ENCODE measurements at regions not wholly inside any gene's neighbourhood (a gene's known extent, or its start where the extent isn't known, plus 50 kb on each side); places are given as distances from the start of the nearest gene placed in this dataset.
"Not testable (repeated sequence)": the region's sequence is repeated elsewhere in the genome, so short reads cannot be mapped to it uniquely, and the experiment has no call there.

- not testable (repeated sequence) for DNase-seq
Measured at GRCh38 chr14:37712476-37712860, 117.0 kb downstream of the TTC6 start.

DNA sequence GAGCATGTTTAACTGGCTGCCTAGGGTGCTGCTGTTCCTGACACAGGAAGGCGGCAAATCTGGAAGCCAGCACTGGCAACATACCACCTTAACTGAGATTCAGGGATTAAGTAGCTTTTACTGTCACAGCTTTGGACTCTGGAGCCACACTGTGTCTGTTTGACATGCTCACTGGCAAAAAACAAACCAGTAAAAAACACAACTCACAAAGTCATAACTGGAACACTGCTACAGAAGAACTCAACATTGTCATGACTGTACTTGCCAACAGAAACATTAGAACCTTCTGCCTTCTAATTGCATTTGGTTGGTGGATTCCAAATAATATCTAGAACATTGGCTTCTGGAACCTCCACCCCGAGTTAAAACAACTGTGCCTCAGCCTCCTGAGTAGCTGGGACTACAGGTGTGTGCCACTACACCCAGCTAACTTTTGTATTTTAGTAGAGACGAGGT, 117.6 kb downstream of the TTC6 start:
- no peak for DNase-seq

DNA sequence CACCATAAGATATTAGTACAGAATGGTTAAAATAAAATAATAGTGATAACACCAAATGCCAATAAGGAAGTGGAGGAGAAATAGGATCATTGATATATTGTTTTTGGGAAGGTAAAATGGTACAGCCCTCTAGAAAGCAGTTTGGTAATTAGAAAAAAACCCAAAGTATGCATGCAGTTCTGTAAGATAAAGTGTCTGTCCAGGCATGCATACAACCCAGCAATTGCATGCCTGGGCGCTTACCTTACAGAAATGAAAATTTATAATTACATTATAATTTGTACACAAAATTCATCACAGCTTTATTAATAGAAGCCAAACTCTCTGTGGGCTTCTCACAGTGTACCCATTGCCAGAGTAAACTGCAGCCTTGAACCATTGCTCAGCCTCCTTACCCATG, 124.7 kb downstream of the TTC6 start:
- DNase-seq = no peak

GRCh38 chr14:37721976-37722659, 126.7 kb downstream of the TTC6 start:
- DNase-seq = no peak

- no peak for DNase-seq
Measured at GRCh38 chr14:37723515-37723914, 128.1 kb downstream of the TTC6 start.

DNA sequence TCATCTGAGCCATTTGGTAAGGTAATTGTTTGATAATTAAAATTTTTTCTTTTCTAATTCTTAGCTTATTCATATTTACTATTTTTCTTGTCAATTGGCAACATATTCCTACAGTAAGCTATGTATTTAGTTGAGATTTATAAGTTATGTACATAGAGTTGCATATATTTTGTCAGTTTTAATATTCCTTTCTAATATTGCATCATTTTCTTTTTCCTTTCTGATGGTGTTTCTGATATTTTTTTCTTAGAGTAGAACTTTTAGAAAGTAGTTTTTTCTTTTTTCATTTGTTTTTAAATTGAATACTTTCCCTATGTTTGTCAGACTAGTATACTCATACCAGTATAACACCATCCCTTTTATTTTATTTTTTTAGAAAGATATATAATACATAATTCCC, 131.3 kb downstream of the TTC6 start:
- DNase-seq = no peak

- no peak for DNase-seq
Measured at GRCh38 chr14:37729218-37729617, 133.8 kb downstream of the TTC6 start.

DNA sequence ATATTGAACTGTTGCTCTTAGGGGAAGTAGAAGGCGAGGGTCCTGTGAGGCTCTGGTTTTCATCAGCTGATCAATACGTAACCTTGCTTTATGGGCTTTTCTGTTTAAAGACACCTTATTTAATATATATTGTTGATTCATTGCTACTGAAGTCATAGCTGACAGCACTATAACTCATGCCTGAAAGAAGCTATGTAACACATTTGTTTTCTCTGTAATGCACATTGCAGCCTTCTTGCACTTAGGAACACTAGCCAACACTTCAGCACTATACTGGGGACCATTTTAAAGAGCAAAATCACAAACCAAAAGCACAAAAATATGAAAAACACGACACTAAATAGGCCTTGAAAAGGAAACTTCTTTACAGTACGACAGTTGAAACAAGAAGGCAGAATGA, 135.7 kb downstream of the TTC6 start:
- DNase-seq = no peak

DNA sequence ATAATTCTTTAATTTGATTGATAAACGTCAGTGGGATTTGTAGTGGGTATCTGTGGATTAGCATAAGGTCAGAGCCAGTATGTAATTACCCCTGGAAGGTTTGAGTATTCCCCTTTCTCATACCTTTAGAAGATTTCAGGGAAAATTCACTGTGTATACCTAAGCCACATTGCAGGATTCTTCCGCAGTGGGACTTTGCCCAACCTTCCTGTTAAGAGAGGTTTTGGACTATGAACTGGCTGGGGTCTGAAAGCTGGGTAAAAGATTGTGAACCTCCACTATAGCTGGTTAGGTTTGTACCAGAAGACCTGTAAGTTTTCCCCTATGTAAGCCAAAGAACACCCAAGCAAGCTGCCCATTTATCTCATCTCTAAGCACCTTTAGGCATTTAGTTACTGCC, 150.2 kb downstream of the TTC6 start:
- no peak for DNase-seq

DNA sequence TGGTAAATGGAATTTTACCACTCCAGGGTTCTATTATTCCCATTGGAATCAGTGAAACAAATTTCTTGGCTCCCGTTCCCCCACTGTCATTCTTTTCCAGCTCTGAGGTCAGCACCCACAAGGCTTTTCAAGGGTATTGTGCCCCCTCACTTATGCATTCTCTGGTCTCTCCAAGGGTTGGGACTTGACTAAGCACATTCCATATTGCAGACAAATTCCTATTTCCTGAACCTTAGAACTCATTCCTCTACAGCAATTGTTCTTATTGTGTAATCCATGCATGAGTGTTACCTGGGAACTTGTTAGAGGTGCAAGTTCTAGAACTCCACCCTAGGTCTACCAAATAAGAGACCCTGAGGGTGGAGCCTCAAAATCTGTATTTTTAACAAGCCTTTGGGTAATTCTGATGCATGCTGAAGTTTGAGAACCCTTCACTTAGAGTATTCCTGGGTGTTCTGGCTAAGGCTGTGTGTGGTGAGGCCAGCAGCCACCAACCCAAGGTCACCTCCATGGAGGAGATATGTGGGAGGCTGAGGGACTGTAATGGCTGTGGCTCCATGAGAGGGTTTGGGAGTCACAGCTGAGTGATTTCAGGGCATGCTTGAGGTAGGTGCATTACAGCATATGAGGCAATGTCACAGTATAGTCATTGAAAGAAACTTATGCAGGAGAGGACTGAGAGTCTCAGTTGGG, 150.9 kb downstream of the TTC6 start:
- no peak for DNase-seq

DNA sequence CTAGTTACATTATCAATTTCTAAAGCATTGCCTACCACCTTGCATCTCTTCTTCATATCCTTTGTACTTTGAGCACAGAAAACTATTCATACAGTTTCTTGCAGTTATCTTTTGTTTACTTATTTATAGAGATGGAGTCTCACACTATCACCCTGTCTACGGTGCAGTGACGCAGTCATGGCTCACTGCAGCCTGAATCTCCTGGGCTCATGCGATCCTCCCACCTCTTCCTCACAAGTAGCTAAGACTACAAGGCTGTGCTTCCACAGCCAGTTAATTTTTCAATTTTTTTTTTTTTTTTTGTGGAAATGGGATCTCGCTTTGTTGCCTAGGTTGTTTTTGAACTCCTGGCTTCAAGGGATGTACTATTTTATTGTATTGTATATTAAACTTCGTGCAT, 158.0 kb downstream of the TTC6 start:
- no peak for DNase-seq

DNA sequence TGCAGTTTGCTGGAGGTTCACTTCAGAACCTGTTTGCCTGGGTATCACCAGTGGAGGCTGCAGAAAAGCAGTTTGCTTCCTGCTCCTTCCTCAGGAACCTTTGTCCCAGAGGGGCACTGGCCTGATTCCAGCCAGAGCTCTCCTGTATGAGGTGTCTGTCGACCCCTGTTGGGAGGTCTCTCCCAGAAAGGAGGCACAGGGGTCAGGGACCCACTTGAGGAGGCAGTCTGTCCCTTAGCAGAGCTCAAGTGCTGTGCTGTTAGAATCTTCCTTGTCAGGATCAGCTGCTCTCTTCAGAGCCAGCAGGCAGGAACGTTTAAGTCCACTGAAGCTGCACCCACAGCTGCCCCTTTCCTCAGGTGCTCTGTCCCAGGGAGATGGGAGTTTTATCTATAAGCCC, 164.8 kb downstream of the TTC6 start:
- DNase-seq = not testable (repeated sequence)

- DNase-seq = no peak
Measured at GRCh38 chr14:37763266-37763665, 167.8 kb downstream of the TTC6 start.

GRCh38 chr14:37772283-37772682, 176.9 kb downstream of the TTC6 start:
- not testable (repeated sequence) for DNase-seq

GRCh38 chr14:37776791-37777499, 181.5 kb downstream of the TTC6 start:
- DNase-seq = no peak

DNA sequence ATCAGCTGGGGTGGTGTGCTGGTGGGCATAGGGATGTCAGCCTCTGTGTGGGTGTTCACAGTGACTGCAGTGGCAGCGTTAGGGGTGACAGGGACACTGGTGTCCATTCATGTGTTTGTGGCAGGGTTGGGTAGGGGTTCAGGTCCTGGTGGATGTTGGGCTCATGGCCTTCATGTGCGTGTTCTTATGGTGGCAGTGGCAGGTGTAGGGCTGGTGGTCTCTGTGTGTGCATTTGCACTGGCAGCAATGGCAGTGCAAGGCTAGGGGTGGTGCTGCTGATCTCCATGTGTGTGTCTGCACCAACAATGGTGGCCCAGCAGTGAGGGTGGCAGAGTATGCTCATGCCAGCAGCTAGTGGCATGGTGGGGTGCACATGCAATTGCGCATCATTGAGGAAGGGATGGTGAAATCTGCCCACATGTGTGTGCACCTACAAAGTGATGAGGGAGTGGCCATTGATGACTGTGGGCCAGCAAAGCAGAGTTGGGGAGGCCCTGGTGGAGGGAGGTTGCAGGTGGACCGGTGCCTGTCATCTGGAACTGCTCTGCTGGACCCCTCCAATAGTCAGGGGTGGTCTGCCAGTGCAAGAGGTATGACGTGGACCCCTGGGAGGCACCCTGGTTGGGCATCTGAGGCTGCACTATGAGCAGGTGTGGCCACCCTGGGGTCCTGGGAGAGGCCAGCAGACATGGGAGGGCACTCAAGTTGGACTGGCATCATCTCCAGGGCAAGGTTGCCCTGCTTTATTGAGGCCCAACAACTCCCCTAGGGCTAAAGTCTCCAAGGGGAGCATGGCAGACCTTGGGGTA, 182.9 kb downstream of the TTC6 start:
- DNase-seq = no peak

- no peak for DNase-seq
Measured at GRCh38 chr14:37779480-37779879, 184.1 kb downstream of the TTC6 start.

DNA sequence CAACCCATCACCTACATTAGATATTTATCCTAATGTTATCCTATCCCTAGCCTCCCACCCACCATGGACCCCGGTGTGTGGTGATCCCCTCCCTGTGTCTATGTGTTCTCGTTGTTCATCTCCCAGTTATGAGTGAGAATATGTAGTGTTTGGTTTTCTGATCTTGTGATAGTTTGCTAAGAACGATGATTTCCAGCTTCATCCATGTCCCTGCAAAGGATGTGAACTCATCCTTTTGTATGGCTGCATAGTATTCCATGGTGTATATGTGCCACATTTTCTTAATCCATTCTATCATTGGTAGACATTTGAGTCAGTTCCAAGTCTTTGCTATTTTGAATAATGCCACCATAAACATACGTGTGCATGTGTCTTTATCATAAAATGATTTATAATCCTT, 185.3 kb downstream of the TTC6 start:
- DNase-seq = not testable (repeated sequence)

GRCh38 chr14:37784203-37784826, 188.9 kb downstream of the TTC6 start:
- not testable (repeated sequence) for DNase-seq

- DNase-seq = not testable (repeated sequence)
Measured at GRCh38 chr14:37784827-37785223, 189.4 kb downstream of the TTC6 start.

- DNase-seq = not testable (repeated sequence)
Measured at GRCh38 chr14:37785298-37785697, 189.9 kb downstream of the TTC6 start.

- not testable (repeated sequence) for DNase-seq
Measured at GRCh38 chr14:37786114-37786625, 190.7 kb downstream of the TTC6 start.

Measured in activated CD4-positive, CD25-positive, alpha-beta regulatory T cell treated with anti-CD3 and anti-CD28 coated beads, Interleukin-2, amount 50 U/mL, for 72 hours (primary cell).